Suprapubic skin (tissue), 4 donors: ENCODE measurements at regions not wholly inside any gene's neighbourhood (a gene's known extent, or its start where the extent isn't known, plus 50 kb on each side); places are given as distances from the start of the nearest gene placed in this dataset.

Experiments used
- EP300 ChIP-seq: sonication (generic); formaldehyde crosslinking; IDR thresholded peaks from one replicate; pipeline ENCODE4 v1.6.1; 2017; ENCODE audit warnings: antibody characterized with exemption
- POLR2A ChIP-seq, 2 donors: fragments of 450-650 bp; IDR thresholded peaks; one replicate each; pipeline ENCODE4 v1.6.1; 2017; ENCODE audit warnings: antibody characterized with exemption in 2 of 2, mild to moderate bottlenecking in 2 of 2, moderate library complexity in 2 of 2
- POLR2AphosphoS5 ChIP-seq, 3 donors: sonication (generic); formaldehyde crosslinking; IDR thresholded peaks; one replicate each; pipeline ENCODE4 v1.6.1; 2017; ENCODE audit warnings: antibody characterized with exemption in 3 of 3
- TF ChIP-seq, protein P1 (sequence below), 2 donors: fragments of 200-600 bp in 1 of 2; fragments of 450-650 bp in 1 of 2; sonication (generic) in 1 of 2; IDR thresholded peaks; one replicate each; pipeline ENCODE4 v1.5.1; 2016 to 2019; ENCODE audit warnings: antibody characterized with exemption in 2 of 2, mild to moderate bottlenecking in 1 of 2, moderate library complexity in 1 of 2

DNA sequence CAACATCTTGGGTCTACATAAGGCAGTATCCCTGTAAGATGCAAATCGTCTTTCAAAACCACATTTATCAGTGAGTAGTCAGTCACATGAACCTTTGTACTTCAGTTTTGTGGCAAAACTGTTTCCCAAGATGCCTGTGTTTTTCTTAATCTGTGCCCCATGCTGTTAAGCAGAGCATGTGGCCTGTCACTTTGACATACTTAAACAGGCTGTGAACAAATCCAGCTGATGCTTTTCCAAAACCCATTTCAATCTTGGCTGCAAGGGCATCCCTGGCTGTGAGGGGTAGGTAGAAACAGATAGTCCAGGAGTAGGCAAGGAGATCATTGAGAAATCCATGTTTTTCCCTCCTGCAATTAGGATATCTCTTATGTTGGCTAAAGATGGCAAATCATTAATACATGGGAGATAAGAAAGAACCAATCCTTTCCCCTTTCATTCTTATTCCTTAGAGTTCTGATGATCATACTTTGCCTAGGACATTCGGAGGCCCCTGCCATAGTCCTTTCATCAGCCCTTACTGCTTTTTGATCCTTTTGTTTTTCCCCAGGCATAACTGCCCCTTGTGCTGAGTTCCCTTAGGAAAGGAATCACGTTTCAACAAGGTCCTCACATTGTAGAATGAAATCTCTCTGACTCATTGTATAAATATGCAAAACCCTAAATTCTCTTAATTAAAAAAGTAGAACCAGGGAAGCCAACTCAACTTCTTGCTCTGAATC lies 121.1 kb upstream of the EEA1 start:
- TF ChIP-seq, protein P1, sequence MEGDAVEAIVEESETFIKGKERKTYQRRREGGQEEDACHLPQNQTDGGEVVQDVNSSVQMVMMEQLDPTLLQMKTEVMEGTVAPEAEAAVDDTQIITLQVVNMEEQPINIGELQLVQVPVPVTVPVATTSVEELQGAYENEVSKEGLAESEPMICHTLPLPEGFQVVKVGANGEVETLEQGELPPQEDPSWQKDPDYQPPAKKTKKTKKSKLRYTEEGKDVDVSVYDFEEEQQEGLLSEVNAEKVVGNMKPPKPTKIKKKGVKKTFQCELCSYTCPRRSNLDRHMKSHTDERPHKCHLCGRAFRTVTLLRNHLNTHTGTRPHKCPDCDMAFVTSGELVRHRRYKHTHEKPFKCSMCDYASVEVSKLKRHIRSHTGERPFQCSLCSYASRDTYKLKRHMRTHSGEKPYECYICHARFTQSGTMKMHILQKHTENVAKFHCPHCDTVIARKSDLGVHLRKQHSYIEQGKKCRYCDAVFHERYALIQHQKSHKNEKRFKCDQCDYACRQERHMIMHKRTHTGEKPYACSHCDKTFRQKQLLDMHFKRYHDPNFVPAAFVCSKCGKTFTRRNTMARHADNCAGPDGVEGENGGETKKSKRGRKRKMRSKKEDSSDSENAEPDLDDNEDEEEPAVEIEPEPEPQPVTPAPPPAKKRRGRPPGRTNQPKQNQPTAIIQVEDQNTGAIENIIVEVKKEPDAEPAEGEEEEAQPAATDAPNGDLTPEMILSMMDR (IDR thresholded peaks at IDR 0.05) = no peak
- no peak for TF ChIP-seq POLR2A (IDR thresholded peaks at IDR 0.05)
- no peak for TF ChIP-seq POLR2AphosphoS5 (IDR thresholded peaks at IDR 0.05)
- no peak for TF ChIP-seq EP300
